SIG-M5 (cell line): ENCODE measurements at regions not wholly inside any gene's neighbourhood (a gene's known extent, or its start where the extent isn't known, plus 50 kb on each side); places are given as distances from the start of the nearest gene placed in this dataset.

ENCODE experiments used
- DNase-seq: peaks from one replicate; lab custom pipeline; 2025; lab: John Stamatoyannopoulos, UW

DNA sequence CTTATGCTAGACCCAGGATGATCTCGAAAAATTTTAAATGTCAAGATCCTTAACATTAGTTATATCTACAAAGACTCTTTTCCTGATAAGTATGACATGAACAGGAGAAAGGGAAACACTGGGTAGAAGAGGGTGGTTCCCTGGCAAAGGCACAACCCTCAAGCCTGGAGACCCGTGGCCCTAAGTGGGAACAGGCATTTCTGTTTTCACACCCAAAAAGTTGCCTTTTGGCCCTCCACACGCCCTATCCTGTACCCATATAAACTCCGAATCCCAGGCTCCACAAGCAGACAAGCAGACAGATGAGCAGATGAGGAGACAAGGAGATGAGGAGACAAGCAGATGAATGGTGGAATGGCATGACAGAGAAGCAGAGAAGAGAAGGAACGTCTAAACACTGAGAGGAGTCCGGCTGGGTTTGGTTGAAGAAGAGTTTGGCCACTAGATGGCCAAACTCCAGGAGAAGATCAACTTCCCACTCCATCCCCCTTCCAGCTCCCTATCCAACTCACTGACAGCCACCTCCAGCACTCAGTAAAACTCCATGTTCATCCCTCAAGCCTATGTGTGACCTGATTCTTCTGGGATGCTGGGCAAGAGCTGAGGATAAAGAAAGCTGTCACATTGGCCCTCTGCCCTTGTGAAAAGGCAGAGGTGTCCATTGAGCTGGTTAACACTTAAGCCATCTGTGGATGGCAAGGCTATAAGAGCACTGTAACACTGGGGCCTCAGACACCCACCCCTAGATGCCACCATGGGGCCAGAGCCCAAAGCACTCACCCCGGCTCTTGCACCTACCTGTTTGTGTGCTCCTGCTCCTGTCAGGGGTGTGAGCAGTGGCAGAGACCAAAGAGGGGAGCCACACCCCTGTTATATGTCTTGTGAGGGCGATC, 139.6 kb upstream of the FAM20A start:
- DNase-seq = no peak

- no peak for DNase-seq
These were observed 136.7 kb upstream of the FAM20A start for GRCh38 chr17:68737761-68738443.

DNA sequence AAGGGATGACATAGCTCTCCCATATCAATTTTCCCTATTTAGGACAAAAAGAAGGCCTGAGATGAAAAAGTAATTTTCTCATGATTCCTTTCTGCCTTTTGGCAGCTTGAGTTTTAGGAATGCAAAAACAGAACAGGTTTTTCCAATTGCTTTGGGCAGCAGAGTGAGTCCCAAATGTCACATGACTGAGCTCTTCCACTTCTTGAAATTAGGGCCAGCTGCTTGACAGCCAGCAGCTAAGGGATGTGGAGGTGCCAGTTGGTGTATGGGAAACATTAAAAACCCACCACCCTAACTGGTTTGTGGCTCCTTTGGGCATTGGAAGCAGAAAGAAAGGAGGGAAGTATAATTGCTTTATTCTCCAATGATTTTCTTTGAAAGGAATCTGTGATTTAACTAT, 133.8 kb upstream of the FAM20A start:
- DNase-seq = no peak

DNA sequence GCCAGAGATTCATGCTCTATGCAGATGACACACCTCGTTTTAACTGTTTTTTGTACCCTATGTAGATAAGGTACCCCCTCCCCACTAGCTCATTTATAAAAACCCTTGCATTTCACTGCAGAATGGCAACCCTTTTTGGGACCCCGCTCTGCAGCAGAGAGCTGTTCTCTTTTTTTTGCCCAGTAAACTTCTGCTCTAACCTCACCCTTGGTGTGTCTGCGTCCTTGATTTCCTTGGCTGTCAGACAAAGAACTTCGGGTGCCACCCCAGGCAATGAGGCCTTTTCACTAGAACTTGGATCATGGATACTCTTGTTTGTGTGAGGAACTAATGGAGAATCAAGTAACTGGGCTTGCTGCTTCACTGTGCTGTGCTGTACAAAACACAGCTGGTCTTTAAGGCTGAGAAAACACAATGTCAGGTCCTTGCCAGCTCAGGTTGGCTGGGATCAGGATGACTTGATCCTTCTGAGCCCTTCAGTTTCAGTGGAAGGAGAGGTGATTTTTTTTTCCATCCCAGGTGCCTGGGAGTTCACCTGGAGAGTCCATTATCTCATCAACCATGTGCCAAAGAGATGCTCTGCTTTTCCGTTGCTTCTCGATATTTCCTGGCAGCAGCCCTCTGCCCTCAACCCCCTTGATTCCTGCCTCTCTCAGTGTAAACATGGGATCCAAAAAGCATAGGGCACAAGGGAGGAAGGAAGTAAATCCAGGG, 133.2 kb upstream of the FAM20A start:
- no peak for DNase-seq

DNA sequence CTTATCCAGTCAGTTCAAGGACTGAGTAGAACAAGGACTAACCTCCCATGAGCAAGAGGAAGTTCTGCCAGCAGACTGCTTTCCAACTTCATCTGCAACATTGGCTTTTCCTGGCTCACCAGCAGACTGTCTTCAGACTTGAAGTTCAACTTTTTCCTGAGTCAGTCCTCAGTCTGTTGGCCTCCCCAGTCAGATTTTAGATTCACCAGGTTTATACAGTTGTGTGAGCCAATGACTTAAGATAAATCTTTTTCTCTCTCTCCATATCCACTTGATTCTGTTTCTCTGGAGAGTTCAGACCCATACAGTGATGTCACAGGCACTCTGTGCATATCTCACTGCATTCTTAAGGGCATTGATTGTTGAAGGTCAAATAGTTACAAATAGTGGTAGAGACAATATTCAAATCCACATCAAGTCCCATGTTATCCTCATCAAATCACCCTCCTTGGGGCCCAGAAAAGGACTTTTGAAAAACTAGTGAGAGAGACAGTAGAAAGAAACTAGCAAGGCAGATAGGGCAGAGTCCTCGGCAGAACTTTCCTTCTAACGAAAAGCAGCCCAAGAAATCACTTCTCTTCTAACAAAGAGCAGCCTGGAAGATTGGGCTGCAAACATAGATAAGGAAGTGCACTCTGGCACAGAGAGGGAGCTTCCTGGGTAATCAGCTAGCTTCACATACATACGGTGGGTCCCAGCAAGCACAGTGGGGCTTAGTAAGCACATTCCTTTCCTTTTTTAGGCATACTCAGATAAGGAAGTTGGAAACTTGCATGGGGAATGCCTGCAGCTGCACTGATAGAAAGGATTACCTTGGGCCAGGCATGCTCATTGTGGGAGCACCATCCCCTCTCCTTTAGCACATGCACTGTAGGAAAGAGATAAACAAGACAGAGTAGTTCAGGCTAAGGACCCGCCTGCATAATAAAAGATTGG, 132.3 kb upstream of the FAM20A start:
- no peak for DNase-seq

DNA sequence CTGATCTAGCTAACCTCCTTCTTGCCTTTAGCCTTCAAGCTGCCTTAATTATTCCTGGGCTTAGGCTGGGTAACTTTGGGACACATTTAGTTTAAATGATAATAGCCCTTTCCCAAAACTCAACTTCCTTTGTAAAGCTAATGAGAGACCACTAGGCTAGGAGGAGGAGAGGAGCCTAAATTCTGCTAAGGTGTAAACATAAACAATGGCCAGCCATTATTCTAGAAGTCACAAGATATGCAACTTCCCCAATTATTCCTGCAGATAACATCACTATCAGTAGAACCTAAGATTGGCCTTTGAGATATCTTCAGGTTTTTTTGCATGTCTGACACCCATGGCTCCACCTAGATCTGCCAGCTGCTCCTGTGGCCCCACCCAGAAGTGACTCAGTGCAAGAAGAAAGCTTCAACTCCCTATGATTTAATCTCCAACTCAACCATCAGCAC, 131.2 kb upstream of the FAM20A start:
- no peak for DNase-seq

DNA sequence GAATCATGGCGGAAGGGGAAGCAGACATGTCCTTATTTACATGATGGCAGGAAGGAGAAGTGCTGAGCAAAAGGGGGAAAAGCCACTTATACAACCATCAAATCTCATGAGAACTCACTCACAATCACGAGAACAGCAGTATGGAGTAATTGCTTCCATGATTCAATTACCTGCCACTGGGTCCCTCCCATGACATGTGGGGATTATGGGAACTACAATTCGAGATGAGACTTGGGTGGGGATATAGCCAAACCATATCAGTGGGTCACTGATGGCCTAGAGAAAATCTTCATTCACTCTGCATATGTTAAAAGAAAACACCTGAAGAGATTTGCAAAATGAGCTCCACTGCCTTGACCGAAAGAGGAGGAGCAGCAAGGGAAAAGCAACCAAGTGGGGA, 130.3 kb upstream of the FAM20A start:
- no peak for DNase-seq

DNA sequence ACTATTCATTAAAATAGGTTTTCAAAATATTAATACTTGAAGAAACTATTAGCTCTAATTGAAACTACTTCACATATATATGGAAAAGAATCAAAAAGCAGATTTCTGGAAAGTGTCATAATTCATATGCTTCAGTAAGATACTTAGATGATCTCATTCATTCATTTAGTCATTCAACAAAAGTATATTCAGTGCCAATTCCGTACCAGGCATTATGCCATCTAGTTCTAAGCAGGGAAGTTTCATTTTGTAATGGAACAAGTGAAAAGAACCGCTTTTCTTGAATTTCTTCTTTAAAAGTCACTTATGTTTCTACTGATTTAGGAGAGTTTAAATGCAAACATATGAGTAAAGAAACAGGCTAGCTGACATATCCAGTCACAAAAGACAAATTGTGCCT, 118.3 kb upstream of the FAM20A start:
- no peak for DNase-seq

DNA sequence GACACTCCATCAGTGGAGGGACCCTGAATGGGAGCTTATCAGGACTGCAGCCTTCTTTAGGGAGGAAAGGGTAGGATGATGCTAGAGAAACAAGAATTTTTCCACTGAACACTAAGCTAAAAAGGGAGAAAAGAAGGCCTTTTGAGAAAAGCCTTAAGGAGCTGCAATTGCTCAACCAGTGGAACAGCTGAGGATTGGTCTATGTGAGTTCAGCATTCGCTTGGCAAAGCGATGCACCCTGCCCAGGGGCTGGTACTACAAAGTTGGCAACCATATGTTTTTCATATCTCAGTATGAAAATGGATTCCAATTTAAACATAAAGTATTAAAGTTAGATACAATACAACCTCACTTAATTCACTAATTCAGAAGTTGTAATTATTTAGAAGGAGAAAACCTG, 117.8 kb upstream of the FAM20A start:
- no peak for DNase-seq

DNA sequence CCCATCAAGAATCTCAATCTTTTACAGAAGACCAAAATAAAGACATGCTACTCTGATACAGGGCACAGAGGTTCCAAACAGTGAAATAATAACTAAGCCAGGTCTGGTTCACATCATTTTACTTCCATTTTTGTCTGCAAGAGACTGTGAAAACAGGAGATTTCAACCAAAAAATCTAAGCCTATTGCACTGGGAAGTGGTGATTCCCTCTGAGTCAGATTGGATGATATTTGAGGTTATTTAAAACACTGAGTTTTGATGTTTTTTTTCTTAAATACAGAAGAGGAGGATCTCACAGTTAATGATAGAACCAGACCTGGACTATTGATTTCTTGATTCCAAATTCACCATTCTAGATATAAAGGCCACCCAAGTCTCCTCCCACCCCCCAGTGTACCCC, 117.3 kb upstream of the FAM20A start:
- no peak for DNase-seq

DNA sequence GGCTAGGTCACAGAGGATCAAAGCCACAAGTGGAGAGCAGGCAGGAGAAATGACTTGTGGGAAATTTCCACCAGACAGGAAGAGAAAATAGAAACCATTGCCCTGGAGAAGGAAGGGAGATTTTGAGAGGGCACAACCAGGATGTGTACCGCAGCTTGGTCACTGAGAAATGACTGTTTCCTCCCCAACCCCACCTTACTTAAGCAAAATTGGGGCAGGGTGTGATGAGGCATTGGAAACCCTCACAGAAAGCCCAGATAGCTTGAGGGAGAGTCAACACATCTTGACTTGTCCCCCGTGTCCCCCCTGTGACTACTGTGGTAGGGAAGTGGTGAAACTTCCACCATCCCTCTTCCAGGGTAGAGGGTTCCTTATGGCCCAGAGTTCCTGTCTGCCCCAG, 113.5 kb upstream of the FAM20A start:
- DNase-seq = no peak

GRCh38 chr17:68711858-68712257, 110.7 kb upstream of the FAM20A start:
- no peak for DNase-seq

DNA sequence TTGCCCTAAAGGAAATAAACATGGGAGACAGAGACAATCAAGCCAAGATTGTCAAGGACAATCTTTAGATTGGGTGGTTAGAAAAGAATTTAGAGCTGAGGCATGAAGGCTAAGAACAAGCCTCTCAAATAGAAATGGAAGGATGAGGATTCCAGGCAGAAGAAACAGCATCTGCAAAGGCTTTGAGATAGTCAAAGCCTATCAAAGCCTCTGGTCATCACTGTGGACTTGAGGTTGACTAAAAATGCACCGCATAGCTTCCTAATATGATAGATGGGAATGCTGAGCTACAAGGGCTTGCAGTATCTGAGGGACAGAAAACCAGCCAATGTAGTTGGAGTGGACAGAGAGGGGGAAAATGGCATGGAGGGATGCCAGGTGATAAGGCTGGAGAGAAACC, 109.8 kb upstream of the FAM20A start:
- no peak for DNase-seq

DNA sequence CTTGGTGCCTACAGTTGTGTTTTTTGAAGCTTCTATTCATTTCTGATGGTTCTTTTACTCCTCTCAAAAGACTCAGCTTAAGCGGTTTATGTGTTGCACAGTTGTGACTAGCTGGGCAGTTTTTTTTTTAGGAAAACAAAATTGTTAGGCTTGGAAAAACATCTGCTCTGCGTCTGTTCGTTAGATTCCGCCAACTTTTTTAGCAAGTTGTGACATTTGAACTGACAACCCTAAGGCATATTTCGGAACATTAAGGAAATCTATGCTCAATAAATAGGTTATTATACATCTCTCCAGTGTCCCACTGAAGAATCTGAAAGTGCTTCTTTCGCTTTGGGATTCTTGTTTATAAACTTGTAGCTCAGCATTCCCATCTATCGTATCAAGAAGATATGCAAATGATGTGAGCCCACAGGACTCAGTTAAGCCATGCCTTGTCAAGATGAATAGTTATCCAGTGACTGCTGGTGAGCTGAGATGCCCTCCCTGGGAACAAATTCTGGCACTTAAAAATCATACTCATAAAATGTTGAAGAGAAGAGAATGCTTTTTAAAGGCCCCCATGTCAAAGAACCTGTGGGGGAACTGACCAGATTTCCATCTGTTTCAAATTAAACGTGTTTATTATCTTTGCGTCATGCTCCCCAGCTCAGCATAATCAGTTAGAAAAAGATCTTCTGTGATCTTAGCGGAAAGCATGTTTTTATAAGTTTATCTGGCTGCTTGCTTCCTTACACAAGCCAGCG, 109.0 kb upstream of the FAM20A start:
- DNase-seq = no peak

GRCh38 chr17:68709461-68709860, 108.3 kb upstream of the FAM20A start:
- DNase-seq = no peak

GRCh38 chr17:68707031-68707430, 105.9 kb upstream of the FAM20A start:
- no peak for DNase-seq

GRCh38 chr17:68706356-68706920, 105.3 kb upstream of the FAM20A start:
- no peak for DNase-seq

DNA sequence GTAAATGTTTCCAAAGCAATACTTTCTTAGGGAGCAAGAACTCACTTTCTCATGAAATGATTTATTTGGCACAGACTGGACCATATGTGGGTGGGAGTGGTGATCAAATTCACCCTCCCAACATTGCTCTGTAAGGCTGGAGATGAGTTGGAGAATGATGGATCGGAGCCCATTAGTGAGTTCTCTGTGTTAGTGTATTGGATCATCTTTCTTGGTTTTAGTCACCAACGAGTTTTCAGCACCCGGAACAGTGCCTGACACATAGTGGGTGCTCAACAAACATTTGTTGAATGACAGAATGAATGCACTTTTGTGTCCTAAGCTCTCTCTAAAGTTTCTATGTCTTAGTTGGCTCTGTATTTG, 104.5 kb upstream of the FAM20A start:
- DNase-seq = no peak

- no peak for DNase-seq
These were observed 103.9 kb upstream of the FAM20A start for GRCh38 chr17:68704871-68705713.

DNA sequence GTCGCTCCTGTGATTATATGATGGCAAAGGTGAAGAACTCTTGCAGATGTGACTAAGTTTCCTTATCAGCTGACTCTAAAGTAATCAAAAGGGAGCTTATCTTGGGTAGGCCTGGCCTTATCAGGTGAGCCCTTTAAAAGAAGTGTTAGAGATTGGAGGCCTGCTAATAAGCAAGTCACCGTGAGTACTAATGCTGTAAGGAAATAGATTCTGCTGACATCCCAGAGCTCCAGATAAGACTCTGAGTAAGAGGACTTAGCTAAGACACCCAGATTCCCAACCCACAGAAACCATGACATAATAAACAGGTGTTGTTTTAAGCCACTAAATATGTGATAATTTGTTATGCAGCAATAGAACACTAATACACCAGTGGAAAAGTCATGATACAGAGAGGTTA, 99.9 kb upstream of the FAM20A start:
- DNase-seq = no peak
